ENCODE measurements at regions not wholly inside any gene's neighbourhood (a gene's known extent, or its start where the extent isn't known, plus 50 kb on each side); places are given as distances from the start of the nearest gene placed in this dataset.
A peak's percentile ranks its signal among the peaks of the same experiment; 100 is the strongest.

- DNase-seq (no peak), ATAC-seq (no peak)
- intact Hi-C loops (cut with DNase I), result no loop called here
Observed at GRCh38 chr4:138414202-138414601, 172.1 kb upstream of the SLC7A11 start.

GRCh38 chr4:138413273-138413672 is 171.1 kb upstream of the SLC7A11 start:
- ATAC-seq (no peak), DNase-seq (no peak)
- intact Hi-C loops (cut with DNase I), result no loop called here

GRCh38 chr4:138412847-138413246 is 170.7 kb upstream of the SLC7A11 start:
- DNase-seq, result no peak
- no peak for ATAC-seq
- intact Hi-C loops (cut with DNase I), result no loop called here

- peak; percentile 38 for DNase-seq
- peak; percentile 34 to 43 for ATAC-seq
Observed at GRCh38 chr4:138410266-138410665, 168.1 kb upstream of the SLC7A11 start.

GRCh38 chr4:138409670-138410069 is 167.5 kb upstream of the SLC7A11 start:
- DNase-seq (no peak), ATAC-seq (no peak)
- intact Hi-C loops (cut with DNase I), result loop anchor here in 1 of 2 donors (10.0 kb wide), 1 partner anchor 205 kb away; no protein-coding TSS in a partner anchor

More at GRCh38 chr4:138410266-138410665, 168.1 kb upstream of the SLC7A11 start:
- intact Hi-C loops (cut with DNase I), result no loop called here

GRCh38 chr4:138408758-138409157 is 166.6 kb upstream of the SLC7A11 start:
- ATAC-seq (no peak), DNase-seq (no peak)
- intact Hi-C loops (cut with DNase I), result loop anchor here in 1 of 2 donors (10.0 kb wide), 1 partner anchor 204 kb away; no protein-coding TSS in a partner anchor

GRCh38 chr4:138407329-138407728 is 165.2 kb upstream of the SLC7A11 start:
- DNase-seq (no peak), ATAC-seq (no peak)
- intact Hi-C loops (cut with DNase I), result loop anchor here in 1 of 2 donors (10.0 kb wide), 1 partner anchor 203 kb away; no protein-coding TSS in a partner anchor

- no peak for DNase-seq
- intact Hi-C loops (cut with DNase I), result loop anchor here in 1 of 2 donors (10.0 kb wide), 1 partner anchor 202 kb away; no protein-coding TSS in a partner anchor
- ATAC-seq, result no peak
Observed at GRCh38 chr4:138406876-138407275, 164.7 kb upstream of the SLC7A11 start.

GRCh38 chr4:138405934-138406567 is 163.9 kb upstream of the SLC7A11 start:
- DNase-seq, result no peak
- intact Hi-C loops (cut with DNase I), result loop anchor here in 1 of 2 donors (10.0 kb wide), 1 partner anchor 201 kb away; no protein-coding TSS in a partner anchor
- ATAC-seq, result peak; percentile 53 to 59

GRCh38 chr4:138405466-138405891 is 163.3 kb upstream of the SLC7A11 start:
- no peak for DNase-seq
- intact Hi-C loops (cut with DNase I), result loop anchor here in 1 of 2 donors (10.0 kb wide), 1 partner anchor 201 kb away; no protein-coding TSS in a partner anchor
- peak in 1 of 2 donors; percentile 26 for ATAC-seq

GRCh38 chr4:138404801-138405200 is 162.7 kb upstream of the SLC7A11 start:
- intact Hi-C loops (cut with DNase I), result loop anchor here in 1 of 2 donors (10.0 kb wide), 1 partner anchor 200 kb away; no protein-coding TSS in a partner anchor
- no peak for DNase-seq
- no peak for ATAC-seq

GRCh38 chr4:138404251-138404650 is 162.1 kb upstream of the SLC7A11 start:
- no peak for DNase-seq
- intact Hi-C loops (cut with DNase I), result loop anchor here in 1 of 2 donors (10.0 kb wide), 1 partner anchor 199 kb away; no protein-coding TSS in a partner anchor
- ATAC-seq, result no peak

GRCh38 chr4:138401334-138401733 is 159.2 kb upstream of the SLC7A11 start:
- peak in 1 of 2 donors; percentile 53 for ATAC-seq
- DNase-seq, result peak; percentile 32
- intact Hi-C loops (cut with DNase I), result loop anchor here in 1 of 2 donors (10.0 kb wide), 1 partner anchor 197 kb away; no protein-coding TSS in a partner anchor

GRCh38 chr4:138400543-138400942 is 158.4 kb upstream of the SLC7A11 start:
- intact Hi-C loops (cut with DNase I), result loop anchor here in 1 of 2 donors (10.0 kb wide), 1 partner anchor 196 kb away; no protein-coding TSS in a partner anchor
- DNase-seq, result peak; percentile 20
- peak; percentile 83 to 98 for ATAC-seq

- intact Hi-C loops (cut with DNase I), result loop anchor here in 1 of 2 donors (10.0 kb wide), 1 partner anchor 195 kb away; no protein-coding TSS in a partner anchor
- DNase-seq, result no peak
- ATAC-seq, result peak in 1 of 2 donors; percentile 6
Observed at GRCh38 chr4:138400066-138400465, 157.9 kb upstream of the SLC7A11 start.

- ATAC-seq (no peak), DNase-seq (no peak)
- intact Hi-C loops (cut with DNase I), result loop anchor here in 1 of 2 donors (5.0 kb wide), 1 partner anchor 137 kb away; no protein-coding TSS in a partner anchor
Observed at GRCh38 chr4:138399081-138399480, 156.9 kb upstream of the SLC7A11 start.

- no peak for DNase-seq
- intact Hi-C loops (cut with DNase I), result loop anchor here in 1 of 2 donors (5.0 kb wide), 1 partner anchor 136 kb away; no protein-coding TSS in a partner anchor
- ATAC-seq, result peak; percentile 16 to 24
Observed at GRCh38 chr4:138398322-138398721, 156.2 kb upstream of the SLC7A11 start.

GRCh38 chr4:138393886-138394610 is 151.9 kb upstream of the SLC7A11 start:
- DNase-seq (no peak), ATAC-seq (no peak)
- intact Hi-C loops (cut with DNase I), result no loop called here

- DNase-seq (no peak), ATAC-seq (no peak)
- intact Hi-C loops (cut with DNase I), result no loop called here
Observed at GRCh38 chr4:138392751-138393308, 150.7 kb upstream of the SLC7A11 start.

All from left cardiac atrium (tissue), 4 donors.